Effector memory CD8-positive, alpha-beta T cell (primary cell): ENCODE measurements at regions not wholly inside any gene's neighbourhood (a gene's known extent, or its start where the extent isn't known, plus 50 kb on each side); places are given as distances from the start of the nearest gene placed in this dataset.

Source experiments
- ATAC-seq: fragments of 150-1000 bp; cut with Tn5 transposase; replicated peaks from 2 replicates; pipeline ENCODE4 v1.10.0; 2021; ENCODE audit warnings: mild to moderate bottlenecking, moderate library complexity
- DNase-seq, 3 experiments: peaks; one replicate each; pipeline ENCODE4 v3.0.0; 2021
- H3K27ac Mint-ChIP-seq, 2 donors: one replicate each; pipeline ENCODE4 v1.8.0; 2022; ENCODE audit warnings: mild to moderate bottlenecking in 2 of 2, mixed read lengths in 2 of 2, moderate library complexity in 2 of 2
- H3K27me3 Mint-ChIP-seq, 2 donors: one replicate each; pipeline ENCODE4 v1.8.0; 2022; ENCODE audit warnings: mixed read lengths in 2 of 2
- H3K36me3 Mint-ChIP-seq: one replicate; pipeline ENCODE4 v1.8.0; 2022; ENCODE audit warnings: mild to moderate bottlenecking, moderate library complexity, mixed read lengths; ENCODE audit not compliant: insufficient read depth
- H3K4me1 Mint-ChIP-seq, 2 donors: one replicate each; pipeline ENCODE4 v1.8.0; 2022; ENCODE audit warnings: low read depth in 2 of 2, mixed read lengths in 2 of 2
- H3K4me3 Mint-ChIP-seq, 2 donors: one replicate each; pipeline ENCODE4 v1.8.0; 2022; ENCODE audit warnings: mild to moderate bottlenecking in 2 of 2, mixed read lengths in 2 of 2, moderate library complexity in 2 of 2
- H3K9me3 Mint-ChIP-seq, 2 donors: one replicate each; pipeline ENCODE4 v1.8.0; 2022; ENCODE audit warnings: mixed read lengths in 2 of 2

- no peak overlapping the region for H3K4me3 Mint-ChIP-seq
- peaks cover 27 to 29% of the 10 kb centered on the region in 2 donors for H3K27me3 Mint-ChIP-seq
- H3K9me3 Mint-ChIP-seq, result peaks cover 0 to 1% of the 10 kb centered on the region in 2 donors
- H3K4me1 Mint-ChIP-seq, result no peaks in the 10 kb centered on the region
- DNase-seq (no peak), ATAC-seq (no peak)
- no peaks in the 10 kb centered on the region for H3K36me3 Mint-ChIP-seq
- no peak overlapping the region for H3K27ac Mint-ChIP-seq
Measured at GRCh38 chr3:18044971-18045880, 302.8 kb upstream of the TBC1D5 start.

- ATAC-seq (no peak), DNase-seq (no peak)
- Mint-ChIP-seq H3K27ac (no peak overlapping the region), H3K27me3 (peaks cover 26 to 27% of the 10 kb centered on the region in 2 donors), H3K4me1 (no peaks in the 10 kb centered on the region), H3K36me3 (no peaks in the 10 kb centered on the region), H3K9me3 (peaks cover 0 to 1% of the 10 kb centered on the region in 2 donors), H3K4me3 (no peak overlapping the region)
Measured at GRCh38 chr3:18044191-18044590, 301.8 kb upstream of the TBC1D5 start.

- H3K4me1 Mint-ChIP-seq, result no peaks in the 10 kb centered on the region
- ATAC-seq (no peak), DNase-seq (no peak)
- H3K36me3 Mint-ChIP-seq, result no peaks in the 10 kb centered on the region
- H3K27me3 Mint-ChIP-seq, result peaks cover 26 to 50% of the 10 kb centered on the region in 2 donors
- H3K4me3 Mint-ChIP-seq, result no peak overlapping the region
- no peak overlapping the region for H3K27ac Mint-ChIP-seq
- H3K9me3 Mint-ChIP-seq, result peaks cover 0 to 1% of the 10 kb centered on the region in 2 donors
Measured at GRCh38 chr3:18036450-18036815, 294.0 kb upstream of the TBC1D5 start.

- peaks cover 26 to 50% of the 10 kb centered on the region in 2 donors for H3K27me3 Mint-ChIP-seq
- ATAC-seq (no peak), DNase-seq (no peak)
- no peak overlapping the region for H3K27ac Mint-ChIP-seq
- no peaks in the 10 kb centered on the region for H3K4me1 Mint-ChIP-seq
- peaks cover 0 to under 1% of the 10 kb centered on the region in 2 donors for H3K9me3 Mint-ChIP-seq
- H3K4me3 Mint-ChIP-seq, result no peak overlapping the region
- no peaks in the 10 kb centered on the region for H3K36me3 Mint-ChIP-seq
Measured at GRCh38 chr3:18035641-18036449, 293.4 kb upstream of the TBC1D5 start.

GRCh38 chr3:18033581-18034108, 291.2 kb upstream of the TBC1D5 start:
- H3K9me3 Mint-ChIP-seq, result no peaks in the 10 kb centered on the region
- DNase-seq (no peak), ATAC-seq (no peak)
- no peaks in the 10 kb centered on the region for H3K36me3 Mint-ChIP-seq
- no peak overlapping the region for H3K4me3 Mint-ChIP-seq
- H3K4me1 Mint-ChIP-seq, result no peaks in the 10 kb centered on the region
- H3K27ac Mint-ChIP-seq, result no peak overlapping the region
- H3K27me3 Mint-ChIP-seq, result peaks cover 22 to 62% of the 10 kb centered on the region in 2 donors

GRCh38 chr3:18030371-18030870, 288.0 kb upstream of the TBC1D5 start:
- no peak overlapping the region for H3K4me3 Mint-ChIP-seq
- DNase-seq, result no peak
- no peaks in the 10 kb centered on the region for H3K9me3 Mint-ChIP-seq
- H3K36me3 Mint-ChIP-seq, result no peaks in the 10 kb centered on the region
- no peak for ATAC-seq
- H3K27ac Mint-ChIP-seq, result no peak overlapping the region
- peaks cover 22 to 67% of the 10 kb centered on the region in 2 donors for H3K27me3 Mint-ChIP-seq
- no peaks in the 10 kb centered on the region for H3K4me1 Mint-ChIP-seq

- H3K27me3 Mint-ChIP-seq, result peaks cover 46 to 88% of the 10 kb centered on the region in 2 donors
- ATAC-seq, result no peak
- no peaks in the 10 kb centered on the region for H3K9me3 Mint-ChIP-seq
- no peak overlapping the region for H3K27ac Mint-ChIP-seq
- H3K4me1 Mint-ChIP-seq, result no peaks in the 10 kb centered on the region
- H3K36me3 Mint-ChIP-seq, result no peaks in the 10 kb centered on the region
- no peak for DNase-seq
- H3K4me3 Mint-ChIP-seq, result no peak overlapping the region
Measured at GRCh38 chr3:18027161-18027939, 284.9 kb upstream of the TBC1D5 start.

- H3K36me3 Mint-ChIP-seq, result no peaks in the 10 kb centered on the region
- H3K4me3 Mint-ChIP-seq, result no peak overlapping the region
- DNase-seq, result no peak
- H3K4me1 Mint-ChIP-seq, result no peaks in the 10 kb centered on the region
- H3K27ac Mint-ChIP-seq, result no peak overlapping the region
- no peak for ATAC-seq
- H3K9me3 Mint-ChIP-seq, result no peaks in the 10 kb centered on the region
- H3K27me3 Mint-ChIP-seq, result peaks cover 48 to 75% of the 10 kb centered on the region in 2 donors
Measured at GRCh38 chr3:18024715-18025114, 282.3 kb upstream of the TBC1D5 start.

- DNase-seq, result no peak
- no peaks in the 10 kb centered on the region for H3K4me1 Mint-ChIP-seq
- peaks cover 47 to 58% of the 10 kb centered on the region in 2 donors for H3K27me3 Mint-ChIP-seq
- no peak overlapping the region for H3K27ac Mint-ChIP-seq
- ATAC-seq, result no peak
- H3K9me3 Mint-ChIP-seq, result no peaks in the 10 kb centered on the region
- H3K4me3 Mint-ChIP-seq, result no peak overlapping the region
- no peaks in the 10 kb centered on the region for H3K36me3 Mint-ChIP-seq
Measured at GRCh38 chr3:18019161-18019495, 276.7 kb upstream of the TBC1D5 start.

- Mint-ChIP-seq H3K4me3 (no peak overlapping the region), H3K27me3 (peaks cover 46 to 53% of the 10 kb centered on the region in 2 donors), H3K4me1 (no peaks in the 10 kb centered on the region), H3K36me3 (no peaks in the 10 kb centered on the region), H3K27ac (no peak overlapping the region), H3K9me3 (no peaks in the 10 kb centered on the region)
- no peak for DNase-seq
- ATAC-seq, result no peak
Measured at GRCh38 chr3:18018491-18019160, 276.2 kb upstream of the TBC1D5 start.

- Mint-ChIP-seq H3K36me3 (no peaks in the 10 kb centered on the region), H3K27me3 (peaks cover 43 to 51% of the 10 kb centered on the region in 2 donors), H3K27ac (no peak overlapping the region), H3K4me3 (no peak overlapping the region), H3K4me1 (no peaks in the 10 kb centered on the region), H3K9me3 (peaks cover 0 to 2% of the 10 kb centered on the region in 2 donors)
- ATAC-seq (no peak), DNase-seq (no peak)
Measured at GRCh38 chr3:18016366-18016765, 273.9 kb upstream of the TBC1D5 start.

GRCh38 chr3:18012933-18013332, 270.5 kb upstream of the TBC1D5 start:
- peaks cover 25 to 51% of the 10 kb centered on the region in 2 donors for H3K27me3 Mint-ChIP-seq
- H3K27ac Mint-ChIP-seq, result no peak overlapping the region
- no peaks in the 10 kb centered on the region for H3K4me1 Mint-ChIP-seq
- H3K36me3 Mint-ChIP-seq, result no peaks in the 10 kb centered on the region
- ATAC-seq, result no peak
- H3K4me3 Mint-ChIP-seq, result no peak overlapping the region
- peaks cover 0 to 2% of the 10 kb centered on the region in 2 donors for H3K9me3 Mint-ChIP-seq
- no peak for DNase-seq
